GM10248 (cell line): ENCODE measurements at regions not wholly inside any gene's neighbourhood (a gene's known extent, or its start where the extent isn't known, plus 50 kb on each side); places are given as distances from the start of the nearest gene placed in this dataset.
"Not testable (repeated sequence)": the region's sequence is repeated elsewhere in the genome, so short reads cannot be mapped to it uniquely, and the experiment has no call there.

Experiments
- CTCF ChIA-PET: fragments of 300-600 bp; sonication (Branson Sonifier 250); formaldehyde crosslinking; extraction: SDS; loops from one replicate; lab custom pipeline; 2021; ENCODE audit warnings: antibody characterized with exemption; lab: Yijun Ruan, JAX
- POLR2A ChIA-PET: fragments of 350-650 bp; sonication (Branson Sonifier 250); formaldehyde crosslinking; extraction: SDS; loops from one replicate; lab custom pipeline; 2020; ENCODE audit warnings: antibody characterized with exemption; lab: Yijun Ruan, JAX
- DNase-seq: peaks from one replicate; pipeline ENCODE4 v3.0.0; 2012; ENCODE audit errors: extremely low spot score
- TF ChIP-seq, protein P1 (sequence below): IDR thresholded peaks from 2 replicates; pipeline ENCODE4 v1.5.1; 2012; ENCODE audit warnings: mild to moderate bottlenecking, low read depth; ENCODE audit errors: extremely low read depth, missing control alignments, control extremely low read depth

GRCh38 chr15:77834276-77834990 is 201.7 kb upstream of the LINGO1 start:
- TF ChIP-seq, protein P1, sequence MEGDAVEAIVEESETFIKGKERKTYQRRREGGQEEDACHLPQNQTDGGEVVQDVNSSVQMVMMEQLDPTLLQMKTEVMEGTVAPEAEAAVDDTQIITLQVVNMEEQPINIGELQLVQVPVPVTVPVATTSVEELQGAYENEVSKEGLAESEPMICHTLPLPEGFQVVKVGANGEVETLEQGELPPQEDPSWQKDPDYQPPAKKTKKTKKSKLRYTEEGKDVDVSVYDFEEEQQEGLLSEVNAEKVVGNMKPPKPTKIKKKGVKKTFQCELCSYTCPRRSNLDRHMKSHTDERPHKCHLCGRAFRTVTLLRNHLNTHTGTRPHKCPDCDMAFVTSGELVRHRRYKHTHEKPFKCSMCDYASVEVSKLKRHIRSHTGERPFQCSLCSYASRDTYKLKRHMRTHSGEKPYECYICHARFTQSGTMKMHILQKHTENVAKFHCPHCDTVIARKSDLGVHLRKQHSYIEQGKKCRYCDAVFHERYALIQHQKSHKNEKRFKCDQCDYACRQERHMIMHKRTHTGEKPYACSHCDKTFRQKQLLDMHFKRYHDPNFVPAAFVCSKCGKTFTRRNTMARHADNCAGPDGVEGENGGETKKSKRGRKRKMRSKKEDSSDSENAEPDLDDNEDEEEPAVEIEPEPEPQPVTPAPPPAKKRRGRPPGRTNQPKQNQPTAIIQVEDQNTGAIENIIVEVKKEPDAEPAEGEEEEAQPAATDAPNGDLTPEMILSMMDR, result no peak
- DNase-seq, result no peak
- ChIA-PET CTCF (no interaction called here), POLR2A (no interaction called here)

DNA sequence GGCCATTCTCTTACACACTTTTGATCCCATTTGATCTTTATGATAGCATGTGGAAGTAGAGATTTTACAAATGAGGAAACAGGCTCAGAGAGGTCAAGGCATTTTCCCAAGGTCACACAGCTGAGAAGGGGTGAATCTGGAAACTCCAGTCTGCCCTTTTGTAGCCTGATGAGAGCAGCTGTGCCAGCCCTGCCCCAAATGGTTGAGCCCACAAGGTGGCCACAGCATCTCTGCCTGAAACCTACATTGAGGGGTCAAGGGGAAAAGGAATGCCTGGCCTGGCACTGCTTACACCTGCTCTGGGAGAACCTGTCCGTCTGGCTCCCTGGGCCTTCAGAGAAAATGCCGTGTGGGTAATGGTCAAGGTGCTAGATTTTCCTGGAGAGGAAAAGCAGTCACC is 200.2 kb upstream of the LINGO1 start:
- TF ChIP-seq, protein P1, result no peak

GRCh38 chr15:77831986-77832385 is 199.3 kb upstream of the LINGO1 start:
- POLR2A ChIA-PET, result no interaction called here
- CTCF ChIA-PET, result interaction anchor here (0.6 to 1.9 kb wide), 4 partner anchors 9 to 199 kb away, joined by 3 to 10 read pairs (median 4); no protein-coding TSS in a partner anchor
- DNase-seq, result no peak
- TF ChIP-seq, protein P1, result no peak

More for the DNA sequence above, 200.2 kb upstream of the LINGO1 start:
- ChIA-PET POLR2A (no interaction called here), CTCF (interaction anchor here (1.4 to 1.9 kb wide), 2 partner anchors 12 to 37 kb away, joined by 4 to 10 read pairs; no protein-coding TSS in a partner anchor)
- DNase-seq, result no peak

DNA sequence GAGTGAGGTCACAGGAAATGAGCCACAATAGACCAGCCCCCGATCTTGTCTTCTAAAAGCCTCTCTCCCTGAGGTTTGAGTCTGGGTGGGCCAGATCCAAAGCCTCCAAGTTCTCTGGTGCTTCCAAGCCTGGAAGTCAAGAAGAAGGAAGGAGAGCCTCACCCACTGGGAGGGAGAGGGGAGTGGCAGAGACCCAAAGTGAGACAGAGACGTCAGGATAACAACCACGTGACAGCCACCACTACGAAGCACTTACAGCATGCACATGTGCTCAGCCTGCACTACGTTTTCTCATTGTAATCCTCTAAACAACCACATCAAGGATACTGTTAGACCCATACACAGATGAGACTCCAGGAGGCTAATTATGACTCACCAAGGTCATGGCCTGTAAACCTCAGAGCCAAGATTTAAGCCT is 197.3 kb upstream of the LINGO1 start:
- TF ChIP-seq, protein P1, result no peak
- POLR2A ChIA-PET, result no interaction called here
- no peak for DNase-seq
- CTCF ChIA-PET, result no interaction called here

GRCh38 chr15:77829331-77829730 is 196.6 kb upstream of the LINGO1 start:
- CTCF ChIA-PET, DNase-seq, POLR2A ChIA-PET: not testable (repeated sequence)

GRCh38 chr15:77827860-77828259 is 195.1 kb upstream of the LINGO1 start:
- TF ChIP-seq, protein P1, result no peak
- CTCF ChIA-PET, result no interaction called here
- DNase-seq, result no peak
- POLR2A ChIA-PET, result no interaction called here

DNA sequence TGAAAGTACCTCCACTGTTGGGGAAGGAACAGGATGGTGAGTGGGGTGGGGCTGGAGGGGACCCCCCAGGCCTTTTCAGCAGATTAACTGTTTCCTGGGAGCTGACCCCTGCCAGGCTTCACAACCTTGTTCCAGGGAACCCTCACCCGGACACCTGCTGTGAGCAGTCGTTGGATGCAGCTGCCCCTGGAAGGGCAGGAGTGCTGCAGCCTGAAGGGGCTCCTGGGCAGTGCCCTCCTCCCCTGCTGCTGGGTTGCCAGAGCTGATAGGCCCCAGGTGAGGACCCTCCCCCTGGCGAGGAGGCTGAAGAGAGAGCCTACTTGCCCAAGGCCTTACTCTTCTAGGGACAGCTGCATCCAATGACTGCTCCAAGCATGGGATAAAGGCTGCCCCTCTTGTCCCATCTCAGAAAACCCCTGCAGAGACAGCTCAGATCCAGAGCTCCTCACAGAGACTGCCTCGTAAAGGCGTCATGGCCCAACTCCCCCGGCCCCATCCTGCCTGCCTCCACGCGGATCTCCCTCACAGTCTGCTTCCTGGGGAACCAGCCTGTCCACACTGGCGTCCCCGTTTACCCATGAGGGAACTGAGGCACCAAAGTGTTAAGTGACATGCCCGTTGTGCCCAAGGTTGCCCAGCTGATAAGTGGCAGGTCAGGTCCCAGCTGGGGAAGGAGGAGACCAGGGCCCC is 193.4 kb upstream of the LINGO1 start:
- TF ChIP-seq, protein P1, result no peak
- no peak for DNase-seq
- ChIA-PET POLR2A (no interaction called here), CTCF (interaction anchor here (1.4 kb wide), 1 partner anchor 8 kb away, joined by 4 read pairs; no protein-coding TSS in a partner anchor)
